B cell (primary cell): ENCODE measurements at regions not wholly inside any gene's neighbourhood (a gene's known extent, or its start where the extent isn't known, plus 50 kb on each side); places are given as distances from the start of the nearest gene placed in this dataset.

Experiments used
- ATAC-seq: fragments of 200-7000 bp; cut with Tn5 transposase; one replicate; pipeline ENCODE4 v1.10.0; 2021; ENCODE audit warnings: low read depth, mild to moderate bottlenecking, moderate number of reproducible peaks, moderate library complexity
- CTCF ChIA-PET: fragments of 350-600 bp; sonication (Branson Sonifier 250); formaldehyde crosslinking; loops from one replicate; lab custom pipeline; 2021; ENCODE audit warnings: antibody characterized with exemption, inconsistent platforms; lab: Charles Lee
- POLR2A ChIA-PET: fragments of 350-600 bp; sonication (Branson Sonifier 250); formaldehyde crosslinking; loops from one replicate; lab custom pipeline; 2021; ENCODE audit warnings: antibody characterized with exemption; lab: Charles Lee
- DNase-seq: peaks from one replicate; pipeline ENCODE4 v3.0.0; 2013
- H2AFZ ChIP-seq: 2 replicates; pipeline ENCODE4 v1.6.1; 2012; ENCODE audit warnings: mild to moderate bottlenecking, low read depth, low read length; ENCODE audit not compliant: insufficient read depth, poor library complexity, severe bottlenecking
- H3K27ac ChIP-seq, 2 donors: 1 replicate in 1 of 2; 2 replicates in 1 of 2; pipeline ENCODE4 v1.5.1; 2012 to 2013; ENCODE audit warnings: low read length in 2 of 2, mild to moderate bottlenecking in 2 of 2, moderate library complexity in 1 of 2
- H3K27me3 ChIP-seq, 4 experiments: fragments of 200-600 bp in 1 of 4; sonication (generic) in 1 of 4; replicated peaks in 1 of 4; 1 replicate in 2 of 4; 2 replicates in 2 of 4; pipeline versions ENCODE4 v1.6.1 to v1.7.0; 2013 to 2016; ENCODE audit warnings: low read length in 3 of 4, mild to moderate bottlenecking in 2 of 4, mixed read lengths in 1 of 4, moderate library complexity in 1 of 4; ENCODE audit not compliant: insufficient read depth in 4 of 4, control insufficient read depth in 3 of 4; ENCODE audit errors: control extremely low read depth in 1 of 4
- H3K36me3 ChIP-seq, 2 experiments: replicated peaks in 1 of 2; 1 replicate in 1 of 2; 2 replicates in 1 of 2; pipeline versions ENCODE4 v1.6.1 to v1.7.1; 2013; ENCODE audit warnings: low read length in 1 of 2; ENCODE audit not compliant: insufficient read depth in 2 of 2, control insufficient read depth in 1 of 2; ENCODE audit errors: control extremely low read depth in 1 of 2, extremely low read depth in 1 of 2
- H3K4me1 ChIP-seq, 2 donors: fragments of 200-600 bp in 1 of 2; sonication (generic) in 1 of 2; 1 replicate in 1 of 2; 2 replicates in 1 of 2; pipeline versions ENCODE4 v1.5.1 to v1.6.1; 2013 to 2017; ENCODE audit warnings: low read length in 2 of 2; ENCODE audit not compliant: control insufficient read depth in 2 of 2, insufficient read depth in 2 of 2
- H3K4me2 ChIP-seq: replicated peaks from 2 replicates; pipeline ENCODE3; 2012; ENCODE audit warnings: mild to moderate bottlenecking, low read depth, low read length; ENCODE audit not compliant: poor library complexity, severe bottlenecking
- H3K4me3 ChIP-seq, 5 experiments: fragments of 200-600 bp in 1 of 5; sonication (generic) in 1 of 5; 1 replicate in 3 of 5; 2 replicates in 2 of 5; pipeline versions ENCODE4 v1.5.1 to v1.7.0; 2011 to 2016; ENCODE audit warnings: low read length in 4 of 5, mild to moderate bottlenecking in 4 of 5, low read depth in 2 of 5, control low read depth in 1 of 5, moderate library complexity in 1 of 5; ENCODE audit not compliant: insufficient read depth in 1 of 5; ENCODE audit errors: control extremely low read depth in 1 of 5, extremely low read depth in 1 of 5
- H3K79me2 ChIP-seq: fragments of 200-600 bp; sonication (generic); one replicate; pipeline ENCODE4 v1.6.0; 2016; ENCODE audit warnings: low read length; ENCODE audit not compliant: control insufficient read depth, insufficient read depth
- H3K9ac ChIP-seq: fragments of 200-600 bp; sonication (generic); 2 replicates; pipeline ENCODE4 v1.6.1; 2017; ENCODE audit warnings: mild to moderate bottlenecking, low read length, moderate library complexity
- H3K9me3 ChIP-seq, 3 donors: one replicate each; pipeline versions ENCODE4 v1.6.1 to v1.7.1; 2013; ENCODE audit warnings: low read length in 2 of 3; ENCODE audit not compliant: control insufficient read depth in 2 of 3, insufficient read depth in 1 of 3; ENCODE audit errors: control extremely low read depth in 1 of 3
- H4K20me1 ChIP-seq: 2 replicates; pipeline ENCODE4 v1.6.0; 2012; ENCODE audit warnings: mild to moderate bottlenecking, low read length; ENCODE audit not compliant: insufficient read depth, control insufficient read depth, poor library complexity, severe bottlenecking
- H3K27ac Mint-ChIP-seq: one replicate; pipeline ENCODE4 v1.8.0; 2021; ENCODE audit warnings: mixed read lengths
- H3K27me3 Mint-ChIP-seq: one replicate; pipeline ENCODE4 v1.8.0; 2021; ENCODE audit warnings: mixed read lengths
- H3K4me1 Mint-ChIP-seq: one replicate; pipeline ENCODE4 v1.8.0; 2021; ENCODE audit warnings: mixed read lengths
- H3K4me3 Mint-ChIP-seq: one replicate; pipeline ENCODE4 v1.8.0; 2021; ENCODE audit warnings: mixed read lengths
- H3K9me3 Mint-ChIP-seq: one replicate; pipeline ENCODE4 v1.8.0; 2022; ENCODE audit warnings: mixed read lengths; ENCODE audit not compliant: insufficient read depth
- EZH2 ChIP-seq: IDR thresholded peaks from 2 replicates; pipeline ENCODE4 v1.6.1; 2012; ENCODE audit warnings: borderline replicate concordance, low read depth, mild to moderate bottlenecking, moderate library complexity, low read length; ENCODE audit not compliant: insufficient read depth, poor library complexity, severe bottlenecking
- WGBS: methylation state at CpG from one replicate; pipeline ENCODE4 v1.1.5; 2013; ENCODE audit warnings: missing lambda C conversion rate; ENCODE audit not compliant: insufficient coverage; 5-methylcytosine and 5-hydroxymethylcytosine counted together
- intact Hi-C: fragments of 100-400 bp; cut with micrococcal nuclease; formaldehyde crosslinking; loops from one replicate; pipeline ENCODE4 v1.10.0; 2022
- TF ChIP-seq, protein P1 (sequence below): fragments of 200-600 bp; IDR thresholded peaks from one replicate; pipeline ENCODE4 v1.8.0; 2022; ENCODE audit warnings: antibody characterized with exemption, mild to moderate bottlenecking

DNA sequence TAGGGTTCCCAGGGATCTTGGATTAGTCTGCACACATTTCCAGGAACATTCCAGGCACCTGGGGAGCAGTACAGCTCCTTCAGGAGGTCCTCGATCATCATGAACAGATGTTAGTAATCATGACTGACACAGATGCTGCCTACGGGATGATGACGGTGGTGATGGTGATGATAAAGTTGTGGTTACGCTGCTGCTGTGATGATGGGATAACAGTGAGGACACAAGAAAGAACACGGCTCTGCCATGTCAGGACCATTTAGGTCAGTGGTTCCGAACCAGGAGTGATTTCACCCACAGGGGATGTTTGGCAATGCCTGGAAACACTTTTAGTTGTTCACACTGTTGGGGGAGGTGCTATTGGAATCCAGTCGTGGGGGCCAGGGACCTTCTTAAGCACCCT is 1193.0 kb downstream of the UQCRFS1 start:
- no peak for TF ChIP-seq EZH2
- TF ChIP-seq, protein P1, sequence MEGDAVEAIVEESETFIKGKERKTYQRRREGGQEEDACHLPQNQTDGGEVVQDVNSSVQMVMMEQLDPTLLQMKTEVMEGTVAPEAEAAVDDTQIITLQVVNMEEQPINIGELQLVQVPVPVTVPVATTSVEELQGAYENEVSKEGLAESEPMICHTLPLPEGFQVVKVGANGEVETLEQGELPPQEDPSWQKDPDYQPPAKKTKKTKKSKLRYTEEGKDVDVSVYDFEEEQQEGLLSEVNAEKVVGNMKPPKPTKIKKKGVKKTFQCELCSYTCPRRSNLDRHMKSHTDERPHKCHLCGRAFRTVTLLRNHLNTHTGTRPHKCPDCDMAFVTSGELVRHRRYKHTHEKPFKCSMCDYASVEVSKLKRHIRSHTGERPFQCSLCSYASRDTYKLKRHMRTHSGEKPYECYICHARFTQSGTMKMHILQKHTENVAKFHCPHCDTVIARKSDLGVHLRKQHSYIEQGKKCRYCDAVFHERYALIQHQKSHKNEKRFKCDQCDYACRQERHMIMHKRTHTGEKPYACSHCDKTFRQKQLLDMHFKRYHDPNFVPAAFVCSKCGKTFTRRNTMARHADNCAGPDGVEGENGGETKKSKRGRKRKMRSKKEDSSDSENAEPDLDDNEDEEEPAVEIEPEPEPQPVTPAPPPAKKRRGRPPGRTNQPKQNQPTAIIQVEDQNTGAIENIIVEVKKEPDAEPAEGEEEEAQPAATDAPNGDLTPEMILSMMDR, result no peak
- no peaks in the 10 kb centered on the region for H3K4me1 Mint-ChIP-seq
- POLR2A ChIA-PET, result no interaction called here
- no peak overlapping the region for H3K4me2 ChIP-seq
- CTCF ChIA-PET, result no interaction called here
- peaks cover 0 to 12% (median 0%) of the 10 kb centered on the region in 3 donors for H3K9me3 ChIP-seq
- no peak overlapping the region for H3K27ac Mint-ChIP-seq
- no peaks in the 10 kb centered on the region for H4K20me1 ChIP-seq
- H3K9ac ChIP-seq, result no peak overlapping the region
- H3K27me3 Mint-ChIP-seq, result no peaks in the 10 kb centered on the region
- H3K36me3 ChIP-seq, result no peaks in the 10 kb centered on the region
- no peaks in the 10 kb centered on the region for H3K79me2 ChIP-seq
- H3K4me1 ChIP-seq, result no peaks in the 10 kb centered on the region
- no peak overlapping the region for H3K4me3 Mint-ChIP-seq
- intact Hi-C loops, result no loop called here
- H3K9me3 Mint-ChIP-seq, result peaks cover under 1% of the 10 kb centered on the region
- H2AFZ ChIP-seq, result no peak overlapping the region
- no peak overlapping the region for H3K4me3 ChIP-seq
- no peaks in the 10 kb centered on the region for H3K27me3 ChIP-seq
- no peak overlapping the region for H3K27ac ChIP-seq
- DNase-seq, result no peak
- no peak for ATAC-seq
- 90% methylated on average over 6 of the region's 7 CpGs for WGBS

DNA sequence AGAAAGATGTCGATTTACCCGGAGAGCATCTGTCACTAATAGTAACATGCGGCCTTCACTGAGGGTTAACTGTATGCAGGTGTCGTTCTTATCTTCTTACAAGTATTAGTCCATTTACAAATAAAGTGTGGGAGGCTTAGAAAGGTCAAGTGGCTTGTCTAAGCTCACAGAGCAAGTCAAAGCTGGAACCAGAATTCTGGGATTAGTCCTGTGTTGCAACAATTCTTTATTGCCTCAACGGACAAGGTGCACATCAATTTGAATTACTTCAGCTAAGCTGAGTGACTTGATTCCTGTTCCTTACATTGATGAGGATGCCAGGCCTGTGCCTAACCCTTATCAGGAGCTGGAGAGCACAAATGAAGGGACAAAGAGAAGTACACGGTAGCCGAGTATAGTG is 1193.6 kb downstream of the UQCRFS1 start:
- WGBS, result 98% methylated on average over 5 of the region's 7 CpGs
- ChIA-PET POLR2A (no interaction called here), CTCF (no interaction called here)
- Histone ChIP-seq H3K79me2 (no peaks in the 10 kb centered on the region), H3K4me1 (no peaks in the 10 kb centered on the region), H3K4me3 (no peak overlapping the region), H3K9ac (no peak overlapping the region), H3K27me3 (no peaks in the 10 kb centered on the region), H2AFZ (no peak overlapping the region), H3K27ac (no peak overlapping the region), H3K36me3 (no peaks in the 10 kb centered on the region), H3K4me2 (no peak overlapping the region), H3K9me3 (peaks cover 0 to 17% (median 0%) of the 10 kb centered on the region in 3 donors), H4K20me1 (no peaks in the 10 kb centered on the region)
- H3K4me3 Mint-ChIP-seq, result no peak overlapping the region
- TF ChIP-seq, protein P1, result no peak
- TF ChIP-seq EZH2, result no peak
- DNase-seq, result no peak
- H3K9me3 Mint-ChIP-seq, result no peaks in the 10 kb centered on the region
- H3K4me1 Mint-ChIP-seq, result no peaks in the 10 kb centered on the region
- no peak for ATAC-seq
- no peak overlapping the region for H3K27ac Mint-ChIP-seq
- intact Hi-C loops, result no loop called here
- H3K27me3 Mint-ChIP-seq, result no peaks in the 10 kb centered on the region
